Gastroesophageal sphincter (tissue), 3 donors: ENCODE measurements at regions not wholly inside any gene's neighbourhood (a gene's known extent, or its start where the extent isn't known, plus 50 kb on each side); places are given as distances from the start of the nearest gene placed in this dataset.

Source experiments
- EP300 ChIP-seq: sonication (generic); formaldehyde crosslinking; IDR thresholded peaks from one replicate; pipeline ENCODE4 v1.6.1; 2017; ENCODE audit warnings: antibody characterized with exemption, mild to moderate bottlenecking
- TF ChIP-seq, protein P1 (sequence below), 4 experiments: fragments of 200-600 bp in 2 of 4; fragments of 450-650 bp in 2 of 4; sonication (generic) in 1 of 4; IDR thresholded peaks; one replicate each; pipeline ENCODE4 v1.5.1; 2017 to 2019; ENCODE audit warnings: antibody characterized with exemption in 4 of 4, mild to moderate bottlenecking in 2 of 4, moderate library complexity in 2 of 4

DNA sequence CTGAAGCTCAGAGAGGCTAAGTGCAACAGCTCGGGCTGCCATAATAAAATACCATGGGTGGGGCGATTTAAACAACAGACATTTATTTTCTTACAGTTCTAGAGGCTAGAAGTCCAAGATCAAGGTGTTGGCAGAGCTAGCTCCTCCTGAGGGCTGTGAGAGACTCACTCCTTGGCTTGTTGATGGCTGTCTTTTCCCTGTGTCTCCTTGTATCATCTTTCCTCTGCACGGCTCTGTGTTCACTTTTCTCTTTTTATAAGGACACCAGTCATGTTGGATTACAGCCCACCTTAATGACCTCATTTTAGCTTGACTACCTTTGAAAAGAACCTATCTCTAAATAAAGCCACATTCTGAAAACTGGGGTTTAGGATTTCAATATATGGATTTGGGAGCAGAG lies 129.7 kb downstream of the RPL22L1 start:
- TF ChIP-seq, protein P1, sequence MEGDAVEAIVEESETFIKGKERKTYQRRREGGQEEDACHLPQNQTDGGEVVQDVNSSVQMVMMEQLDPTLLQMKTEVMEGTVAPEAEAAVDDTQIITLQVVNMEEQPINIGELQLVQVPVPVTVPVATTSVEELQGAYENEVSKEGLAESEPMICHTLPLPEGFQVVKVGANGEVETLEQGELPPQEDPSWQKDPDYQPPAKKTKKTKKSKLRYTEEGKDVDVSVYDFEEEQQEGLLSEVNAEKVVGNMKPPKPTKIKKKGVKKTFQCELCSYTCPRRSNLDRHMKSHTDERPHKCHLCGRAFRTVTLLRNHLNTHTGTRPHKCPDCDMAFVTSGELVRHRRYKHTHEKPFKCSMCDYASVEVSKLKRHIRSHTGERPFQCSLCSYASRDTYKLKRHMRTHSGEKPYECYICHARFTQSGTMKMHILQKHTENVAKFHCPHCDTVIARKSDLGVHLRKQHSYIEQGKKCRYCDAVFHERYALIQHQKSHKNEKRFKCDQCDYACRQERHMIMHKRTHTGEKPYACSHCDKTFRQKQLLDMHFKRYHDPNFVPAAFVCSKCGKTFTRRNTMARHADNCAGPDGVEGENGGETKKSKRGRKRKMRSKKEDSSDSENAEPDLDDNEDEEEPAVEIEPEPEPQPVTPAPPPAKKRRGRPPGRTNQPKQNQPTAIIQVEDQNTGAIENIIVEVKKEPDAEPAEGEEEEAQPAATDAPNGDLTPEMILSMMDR (IDR thresholded peaks at IDR 0.05), result no peak
- no peak for TF ChIP-seq EP300
